ENCODE measurements at regions not wholly inside any gene's neighbourhood (a gene's known extent, or its start where the extent isn't known, plus 50 kb on each side); places are given as distances from the start of the nearest gene placed in this dataset.

DNA sequence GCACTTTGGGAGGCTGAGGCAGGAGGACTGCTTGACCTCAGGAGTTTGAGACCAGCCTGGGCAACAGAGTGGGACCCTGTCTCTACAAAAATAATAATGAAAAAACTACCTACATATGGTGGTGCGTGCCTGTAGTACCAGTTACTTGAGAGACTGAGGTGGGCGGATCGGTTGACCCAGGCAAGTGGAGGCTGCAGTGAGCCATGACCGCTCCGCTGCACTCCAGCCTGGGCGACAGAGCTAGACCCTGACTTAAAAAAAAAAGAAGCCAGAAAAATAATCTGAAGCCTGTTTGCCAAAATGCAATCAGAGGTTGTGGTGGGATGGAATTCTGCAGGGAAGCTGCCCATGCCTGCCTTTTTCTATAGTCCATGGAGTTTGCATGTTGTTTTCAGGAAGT is 50.4 kb upstream of the GGTA1 start:
- TF ChIP-seq, protein P1, sequence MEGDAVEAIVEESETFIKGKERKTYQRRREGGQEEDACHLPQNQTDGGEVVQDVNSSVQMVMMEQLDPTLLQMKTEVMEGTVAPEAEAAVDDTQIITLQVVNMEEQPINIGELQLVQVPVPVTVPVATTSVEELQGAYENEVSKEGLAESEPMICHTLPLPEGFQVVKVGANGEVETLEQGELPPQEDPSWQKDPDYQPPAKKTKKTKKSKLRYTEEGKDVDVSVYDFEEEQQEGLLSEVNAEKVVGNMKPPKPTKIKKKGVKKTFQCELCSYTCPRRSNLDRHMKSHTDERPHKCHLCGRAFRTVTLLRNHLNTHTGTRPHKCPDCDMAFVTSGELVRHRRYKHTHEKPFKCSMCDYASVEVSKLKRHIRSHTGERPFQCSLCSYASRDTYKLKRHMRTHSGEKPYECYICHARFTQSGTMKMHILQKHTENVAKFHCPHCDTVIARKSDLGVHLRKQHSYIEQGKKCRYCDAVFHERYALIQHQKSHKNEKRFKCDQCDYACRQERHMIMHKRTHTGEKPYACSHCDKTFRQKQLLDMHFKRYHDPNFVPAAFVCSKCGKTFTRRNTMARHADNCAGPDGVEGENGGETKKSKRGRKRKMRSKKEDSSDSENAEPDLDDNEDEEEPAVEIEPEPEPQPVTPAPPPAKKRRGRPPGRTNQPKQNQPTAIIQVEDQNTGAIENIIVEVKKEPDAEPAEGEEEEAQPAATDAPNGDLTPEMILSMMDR (IDR thresholded peaks at IDR 0.05) = no peak
- TF ChIP-seq EP300 (IDR thresholded peaks at IDR 0.05) (no peak), POLR2AphosphoS5 (IDR thresholded peaks at IDR 0.05) (no peak), POLR2A (IDR thresholded peaks at IDR 0.05) (no peak)
- intact Hi-C loops (cut with DNase I) = loop anchor here (5.0 kb wide), 2 partner anchors 62 to 542 kb away; partner anchors contain the start of gene TTLL11
- no peaks in the 10 kb centered on the region for H3K36me3 ChIP-seq
- no peak for DNase-seq
- peaks cover 0 to 22% (median 15%) of the 10 kb centered on the region in 4 donors for H3K4me1 ChIP-seq
- 85 to 89% methylated on average over 6 of the region's 6 CpGs for WGBS, 2 donors
- H3K27me3 ChIP-seq = no peaks in the 10 kb centered on the region
- no peaks in the 10 kb centered on the region for H3K9me3 ChIP-seq
- H3K27ac ChIP-seq = no peak overlapping the region
- H3K4me3 ChIP-seq = peak overlapping the region in 1 of 4 donors; percentile 49

DNA sequence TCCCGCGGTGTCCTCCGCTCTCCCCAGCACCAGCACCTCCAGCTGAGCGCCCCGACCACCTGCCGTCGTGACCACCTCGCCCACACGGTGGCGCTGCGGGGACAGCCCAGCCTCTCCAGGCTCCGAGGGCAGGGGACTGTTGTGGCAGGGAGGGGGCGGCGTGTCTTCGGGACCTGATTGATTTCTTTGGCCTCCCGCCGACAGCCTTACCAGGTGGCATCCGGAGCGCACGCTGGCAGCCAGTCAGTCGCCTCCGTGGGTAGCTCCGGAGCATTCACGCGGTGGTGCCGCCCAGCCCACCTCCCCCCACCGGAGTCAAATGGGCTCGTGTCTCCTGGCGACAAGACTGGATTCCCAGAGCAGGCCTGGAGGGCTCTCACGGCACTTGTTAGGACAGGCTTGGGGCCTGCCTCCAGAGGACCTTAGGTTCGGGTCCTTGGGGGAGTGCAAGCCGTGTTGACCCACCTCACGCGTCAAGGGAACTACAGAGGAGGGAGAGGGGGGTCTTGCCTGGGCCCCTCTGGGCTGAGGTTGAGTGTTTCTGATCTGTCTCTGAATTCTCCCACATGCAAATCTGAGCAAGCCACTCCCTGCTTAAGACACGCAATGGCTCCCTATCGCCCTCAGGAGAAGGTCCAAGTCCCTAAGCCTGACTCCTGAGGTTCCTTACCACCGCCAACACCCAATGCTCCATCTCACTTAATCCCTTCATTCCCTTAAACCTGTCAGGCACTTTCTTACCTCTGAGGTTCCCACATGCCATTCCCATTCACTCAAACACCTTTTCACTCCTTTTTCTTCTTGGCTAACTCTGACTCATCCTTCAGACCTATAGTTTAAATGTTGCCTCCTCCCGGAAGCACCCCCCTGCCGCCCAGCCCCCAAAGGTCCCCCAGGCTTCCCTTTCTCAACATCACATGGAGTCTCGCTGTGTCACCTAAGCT is 51.2 kb upstream of the GGTA1 start:
- Histone ChIP-seq H3K27me3 (no peaks in the 10 kb centered on the region), H3K9me3 (no peaks in the 10 kb centered on the region), H3K36me3 (no peaks in the 10 kb centered on the region), H3K27ac (peak overlapping the region in 1 of 4 donors; percentile 39), H3K4me1 (peaks cover 0 to 19% (median 13%) of the 10 kb centered on the region in 4 donors), H3K4me3 (peak overlapping the region; percentile 20 to 49 (median 42))
- TF ChIP-seq POLR2AphosphoS5 (IDR thresholded peaks at IDR 0.05) (no peak), EP300 (IDR thresholded peaks at IDR 0.05) (no peak), POLR2A (IDR thresholded peaks at IDR 0.05) (no peak)
- TF ChIP-seq, protein P1 (IDR thresholded peaks at IDR 0.05) = peak; percentile 91 to 98 (median 95)
- WGBS, 2 donors = 15 to 22% methylated on average over 40 of the region's 40 CpGs
- intact Hi-C loops (cut with DNase I) = loop anchor here (5.0 kb wide), 2 partner anchors 61 to 541 kb away; partner anchors contain the start of gene TTLL11
- peak; percentile 89 for DNase-seq

DNA sequence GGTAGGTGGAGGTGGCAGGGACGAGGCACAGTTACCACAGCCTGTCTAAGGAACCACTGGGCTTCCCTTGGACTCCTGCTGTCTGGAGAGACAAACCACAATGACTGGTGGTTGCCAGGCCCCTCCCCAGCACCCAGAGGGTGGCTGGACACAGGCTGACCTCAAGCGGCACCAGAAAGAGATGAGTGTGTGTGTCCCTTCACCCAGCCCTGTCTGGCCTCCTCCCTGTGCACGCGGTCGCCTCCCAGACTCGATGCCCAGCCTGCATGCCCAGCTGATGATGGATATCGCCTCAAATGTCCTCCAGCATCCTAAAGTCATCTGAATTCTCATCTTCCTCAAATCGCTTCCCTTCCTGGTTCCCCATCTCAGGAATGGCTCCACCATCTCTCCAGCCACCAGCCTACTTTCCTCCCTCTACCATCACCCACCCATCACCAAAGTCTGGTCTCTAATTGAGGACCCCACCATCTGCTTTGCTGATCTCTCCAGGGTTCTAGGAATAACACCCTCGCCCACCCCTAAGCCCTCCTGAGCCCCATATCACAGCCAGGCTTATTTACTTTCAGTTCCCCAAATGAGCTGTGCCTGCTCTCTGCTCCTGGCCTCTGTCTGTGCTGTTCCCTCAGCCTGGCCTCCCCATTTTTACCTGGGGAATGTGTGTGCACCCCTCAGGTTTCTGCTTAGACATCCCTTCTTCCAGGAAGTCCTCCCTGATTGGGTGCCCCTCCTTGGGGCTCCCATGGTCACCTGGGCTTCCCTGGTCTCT is 52.5 kb upstream of the GGTA1 start:
- TF ChIP-seq, protein P1 (IDR thresholded peaks at IDR 0.05) = no peak
- TF ChIP-seq POLR2AphosphoS5 (IDR thresholded peaks at IDR 0.05) (no peak), POLR2A (IDR thresholded peaks at IDR 0.05) (no peak), EP300 (IDR thresholded peaks at IDR 0.05) (no peak)
- no peaks in the 10 kb centered on the region for H3K36me3 ChIP-seq
- 62 to 72% methylated on average over 9 of the region's 9 CpGs for WGBS, 2 donors
- DNase-seq = no peak
- no peak overlapping the region for H3K4me3 ChIP-seq
- H3K4me1 ChIP-seq = peaks cover 0 to 24% (median 21%) of the 10 kb centered on the region in 4 donors
- no peaks in the 10 kb centered on the region for H3K9me3 ChIP-seq
- intact Hi-C loops (cut with DNase I) = loop anchor here (5.0 kb wide), 2 partner anchors 60 to 540 kb away; partner anchors contain the start of gene TTLL11
- H3K27ac ChIP-seq = no peak overlapping the region
- H3K27me3 ChIP-seq = no peaks in the 10 kb centered on the region

DNA sequence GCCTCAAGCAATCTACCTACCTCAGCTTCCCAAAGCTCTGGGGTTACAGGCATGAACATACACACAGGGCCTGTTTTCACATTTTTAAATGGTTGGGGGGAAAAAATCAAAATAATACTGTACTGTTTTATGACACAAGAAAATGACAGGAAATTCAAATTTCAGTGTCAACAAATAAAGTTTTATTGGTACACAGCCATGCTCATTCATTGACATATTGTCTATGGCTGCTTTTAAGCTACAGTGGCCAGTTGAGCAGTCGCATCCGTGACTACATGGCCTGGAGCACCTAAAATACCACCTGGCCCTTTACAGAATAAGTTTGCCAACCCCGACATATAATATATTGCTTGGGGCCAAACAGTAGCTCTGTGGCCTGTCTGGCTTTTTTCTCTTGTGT is 56.4 kb upstream of the GGTA1 start:
- no peaks in the 10 kb centered on the region for H3K36me3 ChIP-seq
- H3K4me1 ChIP-seq = peaks cover 0 to 36% (median 30%) of the 10 kb centered on the region in 4 donors
- no peaks in the 10 kb centered on the region for H3K9me3 ChIP-seq
- H3K27ac ChIP-seq = peak overlapping the region; percentile 78 to 88 (median 82)
- DNase-seq = no peak
- TF ChIP-seq, protein P1 (IDR thresholded peaks at IDR 0.05) = no peak
- TF ChIP-seq POLR2A (IDR thresholded peaks at IDR 0.05) = no peak
- H3K4me3 ChIP-seq = no peak overlapping the region
- H3K27me3 ChIP-seq = no peaks in the 10 kb centered on the region
- WGBS, 2 donors = 92 to 95% methylated on average over 3 of the region's 3 CpGs
- intact Hi-C loops (cut with DNase I) = loop anchor here (5.0 kb wide), 1 partner anchor 41 kb away; no protein-coding TSS in a partner anchor

Measured in sigmoid colon (tissue), 6 donors.